GM08714 (cell line): ENCODE measurements at regions not wholly inside any gene's neighbourhood (a gene's known extent, or its start where the extent isn't known, plus 50 kb on each side); places are given as distances from the start of the nearest gene placed in this dataset.

ENCODE experiments used
- H3K4me3 ChIP-seq: fragments of 200-500 bp; sonication (Bioruptor generic); 2 replicates; pipeline ENCODE4 v1.5.1; 2014; ENCODE audit warnings: mild to moderate bottlenecking, low read length, inconsistent platforms
- ZNF274 ChIP-seq: IDR thresholded peaks from 2 replicates; pipeline ENCODE4 v1.6.1; 2012; ENCODE audit warnings: mild to moderate bottlenecking, low read depth, low read length

DNA sequence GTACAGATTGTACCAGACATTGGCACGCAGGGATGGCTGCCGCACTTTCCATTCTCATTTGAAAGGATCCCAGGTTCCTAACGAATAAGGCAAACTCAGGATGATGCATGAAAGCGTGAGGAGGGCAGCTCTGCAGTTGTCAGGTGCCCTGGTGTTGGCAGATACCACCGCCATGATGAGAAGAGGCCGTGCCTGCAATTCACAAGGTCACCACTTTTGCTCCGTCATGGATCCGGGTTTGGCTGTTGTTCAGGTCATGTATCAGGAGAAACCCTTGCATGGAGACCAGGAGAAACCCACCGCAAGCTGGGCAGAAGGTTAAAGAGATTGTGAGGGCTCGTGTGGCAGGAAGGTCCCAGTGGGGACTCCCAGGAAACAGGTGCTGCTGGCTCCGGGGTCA is 233.2 kb downstream of the KLF6 start:
- no peak overlapping the region for H3K4me3 ChIP-seq
- TF ChIP-seq ZNF274: no peak

DNA sequence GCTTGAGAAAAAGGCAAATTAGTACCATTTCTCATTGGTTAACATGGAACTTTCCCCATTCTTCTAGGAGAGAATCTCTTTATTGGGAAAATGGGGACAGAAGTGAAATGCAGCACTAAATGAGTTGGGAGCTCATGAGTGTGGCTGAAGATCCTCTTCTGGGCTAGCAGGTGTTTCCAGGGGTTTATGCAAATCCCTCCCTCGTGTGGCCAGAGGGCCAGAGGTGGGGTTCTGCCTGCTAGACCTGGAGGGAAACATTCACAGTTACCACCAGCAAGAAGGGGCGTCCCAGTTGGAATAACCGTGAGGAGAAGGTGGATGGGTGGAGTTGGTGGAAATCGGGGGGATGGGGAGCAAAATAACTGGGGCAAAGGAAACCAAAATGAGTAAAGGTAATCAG is 235.9 kb downstream of the KLF6 start:
- TF ChIP-seq ZNF274: no peak
- no peak overlapping the region for H3K4me3 ChIP-seq

DNA sequence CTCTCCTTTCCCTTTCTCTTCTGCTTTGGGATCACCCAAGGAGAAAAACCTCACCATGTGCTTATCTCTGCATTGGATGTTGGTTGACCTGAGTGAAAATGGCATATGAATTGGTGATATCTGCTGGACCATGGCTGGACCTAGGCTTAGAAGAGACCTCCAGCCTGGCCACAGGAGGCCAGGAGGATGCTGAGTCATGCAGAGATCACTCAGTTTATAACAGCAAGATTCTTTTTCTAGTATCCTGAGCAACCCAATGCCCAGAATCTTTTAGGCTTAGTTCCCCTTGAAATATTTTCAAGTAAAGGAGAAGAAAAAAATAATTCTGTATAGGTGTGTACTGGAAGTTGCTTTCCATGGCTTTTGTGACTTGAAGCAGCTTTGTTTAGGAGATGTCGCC is 236.3 kb downstream of the KLF6 start:
- no peak for TF ChIP-seq ZNF274
- no peak overlapping the region for H3K4me3 ChIP-seq

DNA sequence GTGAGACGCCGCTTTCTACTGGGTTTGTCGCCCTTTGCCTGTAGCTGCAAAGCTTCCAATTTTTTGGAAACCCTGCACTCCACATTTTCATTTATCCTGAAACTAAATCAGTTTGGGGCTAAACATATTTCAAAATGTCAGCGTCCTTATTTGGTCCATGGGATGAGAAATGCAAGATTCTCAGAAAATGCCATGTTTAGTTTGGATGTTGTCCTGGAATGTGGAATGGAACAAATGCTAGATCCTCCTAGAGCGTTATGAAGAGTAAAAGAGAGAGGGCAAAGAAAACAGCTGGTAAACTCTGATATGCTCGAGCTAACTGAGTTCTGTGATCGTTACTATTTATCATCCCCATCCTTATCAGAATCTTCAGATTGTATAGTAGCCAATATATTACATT is 236.9 kb downstream of the KLF6 start:
- no peak for TF ChIP-seq ZNF274
- no peak overlapping the region for H3K4me3 ChIP-seq

DNA sequence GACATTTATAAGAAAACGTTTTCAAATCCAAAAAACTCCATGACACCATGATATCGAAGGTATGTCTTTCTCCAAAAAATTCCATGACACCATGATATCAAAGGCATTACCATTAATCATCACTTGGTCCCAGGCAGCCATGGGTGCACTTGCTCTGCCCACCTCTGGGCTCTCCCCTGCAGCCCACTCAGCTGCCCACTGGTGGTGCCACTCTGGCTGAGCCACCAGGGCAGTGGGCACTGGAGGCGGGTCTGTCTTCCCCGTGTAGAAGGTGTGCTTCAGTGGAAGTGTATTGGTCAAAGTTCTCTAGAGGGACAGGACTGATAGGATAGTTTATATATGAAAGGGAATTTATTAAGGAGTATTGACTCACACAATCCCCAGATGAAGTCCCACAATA is 240.4 kb downstream of the KLF6 start:
- H3K4me3 ChIP-seq: no peak overlapping the region
- TF ChIP-seq ZNF274: no peak

DNA sequence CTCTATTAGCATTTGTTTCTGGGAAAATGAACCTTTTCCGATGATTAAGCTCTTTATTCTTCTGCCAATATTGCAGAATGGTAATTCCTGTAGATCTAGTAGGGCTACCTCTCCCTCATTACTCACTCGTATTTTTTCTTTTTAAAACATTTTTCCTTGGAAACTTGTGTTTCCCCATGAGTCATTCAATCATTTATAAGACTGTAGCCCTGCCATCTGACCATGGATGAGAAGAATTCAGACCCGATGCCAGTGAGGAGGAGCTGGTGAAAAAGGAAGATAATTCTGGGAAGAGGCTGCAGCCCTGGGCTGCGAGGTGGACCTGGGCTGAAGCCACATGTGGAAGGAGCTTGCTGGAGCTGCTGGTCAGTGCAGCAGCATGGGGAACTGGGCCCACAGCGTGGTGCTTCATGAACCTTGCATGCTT is 242.8 kb downstream of the KLF6 start:
- no peak overlapping the region for H3K4me3 ChIP-seq
- no peak for TF ChIP-seq ZNF274

DNA sequence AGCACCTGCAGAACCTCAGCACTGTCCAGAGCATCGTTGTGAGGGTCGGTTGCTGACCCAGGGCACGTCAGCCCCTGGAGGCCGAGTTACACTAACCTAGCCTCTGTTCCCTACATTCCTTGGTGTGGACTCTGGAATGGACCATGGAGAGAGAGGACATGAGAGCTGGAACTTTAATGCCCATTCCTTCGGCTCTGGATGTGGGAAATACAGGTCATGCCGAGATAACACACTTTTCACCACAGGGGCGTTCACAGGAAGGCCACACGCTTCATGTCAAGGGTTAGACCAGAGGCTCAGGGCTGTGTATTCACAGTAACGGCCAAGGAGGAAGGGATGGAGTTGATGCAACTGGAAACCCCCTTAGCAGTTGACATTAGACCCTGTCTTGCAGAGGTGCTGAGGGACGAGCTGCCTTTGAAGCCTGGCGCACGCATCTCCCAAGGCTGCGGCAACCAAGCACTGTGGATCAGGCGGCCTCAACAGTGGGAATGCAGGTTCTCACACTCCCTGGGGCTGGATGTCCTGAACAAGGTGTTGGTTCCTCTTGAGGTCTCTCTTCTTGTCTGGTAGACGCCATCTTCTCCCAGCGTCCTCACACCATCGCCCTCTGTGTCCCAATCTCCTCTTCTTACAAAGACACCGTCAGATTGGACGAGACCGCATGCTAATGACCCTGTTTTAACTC is 245.2 kb downstream of the KLF6 start:
- H3K4me3 ChIP-seq: no peak overlapping the region
- TF ChIP-seq ZNF274: no peak

DNA sequence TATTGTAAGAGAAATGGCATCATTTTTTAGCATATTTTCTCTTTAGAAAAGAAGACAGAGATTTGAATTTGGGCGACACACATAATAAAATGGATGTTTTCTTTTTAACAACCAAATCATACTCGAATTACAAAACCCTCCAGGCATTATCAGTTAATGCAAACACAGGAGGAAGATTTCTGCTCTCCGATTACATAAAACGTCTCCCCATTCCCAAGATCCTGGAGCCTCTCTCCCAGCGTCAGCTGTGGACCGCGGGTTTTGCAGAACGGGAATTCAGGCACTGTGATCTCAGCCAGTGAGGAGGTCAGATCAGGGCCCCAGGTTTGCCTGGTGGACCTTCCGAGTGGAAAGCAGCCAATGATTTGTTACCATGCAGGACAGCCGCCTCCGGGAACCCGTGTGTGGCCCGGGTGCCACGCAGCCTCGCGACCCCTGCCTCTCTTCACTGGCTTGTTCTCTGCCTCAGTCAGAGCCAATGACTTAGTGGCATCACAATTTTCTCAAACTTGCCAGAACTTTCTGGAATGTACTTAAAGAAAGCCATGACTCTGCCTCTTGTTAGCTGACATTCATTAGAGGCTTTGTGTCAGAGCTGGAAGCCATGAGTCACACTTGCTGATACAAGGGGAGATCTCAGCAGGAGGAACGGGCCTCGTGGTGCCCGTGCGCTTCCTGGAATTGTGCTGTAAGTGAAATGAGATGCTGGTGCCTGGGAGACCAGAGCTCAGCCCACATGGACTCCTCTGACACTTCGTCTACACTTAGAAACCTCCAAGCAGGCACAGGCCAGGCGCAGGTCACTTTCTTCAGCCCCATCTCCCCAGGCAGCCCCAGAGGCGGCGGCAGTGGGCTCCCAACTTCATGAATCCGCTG is 246.1 kb downstream of the KLF6 start:
- no peak for TF ChIP-seq ZNF274
- no peak overlapping the region for H3K4me3 ChIP-seq

DNA sequence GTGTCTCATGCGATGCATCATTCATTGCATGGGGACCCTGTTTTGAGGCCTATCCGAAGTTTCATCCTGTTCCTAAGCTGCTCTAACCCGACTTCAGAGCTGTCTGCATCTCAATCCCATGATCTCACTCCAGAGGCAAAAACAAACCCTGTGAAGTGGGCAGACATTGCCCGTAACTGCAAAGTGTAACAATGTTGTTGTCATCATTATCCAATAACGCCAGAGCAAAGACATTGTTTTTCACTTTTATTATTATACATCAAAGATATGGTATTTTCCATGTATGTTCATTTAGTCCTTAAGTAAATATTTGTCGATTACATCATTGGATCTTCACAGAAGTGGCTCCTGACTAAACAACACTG is 246.7 kb downstream of the KLF6 start:
- no peak overlapping the region for H3K4me3 ChIP-seq

DNA sequence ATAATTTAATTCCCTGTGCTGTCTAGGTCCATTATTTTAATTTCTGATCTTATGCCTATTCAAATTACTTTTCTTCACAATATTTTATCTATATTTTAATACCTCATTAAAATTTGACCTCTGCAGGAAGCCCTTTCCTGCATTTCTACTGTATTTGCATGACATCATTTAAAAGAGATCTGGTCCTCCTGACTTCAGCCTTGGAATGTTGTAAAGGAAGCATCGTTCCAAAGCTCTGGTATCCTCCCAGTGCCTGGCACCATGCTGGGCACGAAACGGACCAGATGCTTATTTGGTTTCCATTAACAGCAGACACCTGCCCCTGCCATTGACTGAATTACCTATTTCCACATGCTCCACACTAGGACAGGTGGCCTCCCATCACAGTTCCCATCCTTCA is 247.5 kb downstream of the KLF6 start:
- no peak for TF ChIP-seq ZNF274
- H3K4me3 ChIP-seq: no peak overlapping the region

More for the DNA sequence above, 246.7 kb downstream of the KLF6 start:
- TF ChIP-seq ZNF274: no peak

DNA sequence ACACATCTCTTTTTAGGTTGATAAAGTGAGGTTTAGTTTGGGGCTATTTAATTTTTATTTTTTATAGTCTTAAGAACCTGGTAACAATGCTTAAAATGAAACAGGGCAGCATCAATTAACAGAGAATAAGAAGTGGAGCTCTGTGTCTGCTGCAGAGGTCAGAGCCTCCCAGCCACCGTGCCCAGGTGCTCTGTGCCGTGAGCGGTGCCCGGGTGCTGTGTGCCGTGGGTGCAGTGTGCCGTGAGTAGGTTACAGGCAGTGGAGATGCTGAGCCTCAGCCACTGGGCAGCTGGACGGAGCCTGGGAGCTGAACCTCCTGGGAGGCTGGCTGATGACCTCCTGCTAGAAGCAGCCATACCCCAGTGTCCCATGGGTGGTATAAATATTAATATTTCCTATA is 250.0 kb downstream of the KLF6 start:
- H3K4me3 ChIP-seq: no peak overlapping the region
- TF ChIP-seq ZNF274: no peak

DNA sequence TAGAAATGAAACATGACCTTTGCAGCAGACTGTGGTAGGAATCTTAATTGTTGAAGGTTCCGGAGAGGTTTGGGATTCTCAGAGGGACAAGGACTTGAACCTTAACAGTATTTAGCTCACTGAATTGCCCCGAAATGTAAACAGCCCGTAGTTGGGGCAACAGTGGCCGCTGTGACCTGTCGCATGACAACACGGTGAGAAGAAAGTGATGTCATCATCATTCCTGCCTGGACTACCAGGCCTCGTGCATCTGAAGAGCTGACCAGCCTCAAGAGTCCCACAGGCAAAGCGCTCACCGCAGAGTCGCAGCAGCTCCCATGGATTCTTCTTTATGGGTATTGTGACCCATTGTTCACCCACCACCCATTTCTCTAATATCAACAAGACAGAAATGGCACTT is 250.6 kb downstream of the KLF6 start:
- H3K4me3 ChIP-seq: no peak overlapping the region
- TF ChIP-seq ZNF274: no peak

DNA sequence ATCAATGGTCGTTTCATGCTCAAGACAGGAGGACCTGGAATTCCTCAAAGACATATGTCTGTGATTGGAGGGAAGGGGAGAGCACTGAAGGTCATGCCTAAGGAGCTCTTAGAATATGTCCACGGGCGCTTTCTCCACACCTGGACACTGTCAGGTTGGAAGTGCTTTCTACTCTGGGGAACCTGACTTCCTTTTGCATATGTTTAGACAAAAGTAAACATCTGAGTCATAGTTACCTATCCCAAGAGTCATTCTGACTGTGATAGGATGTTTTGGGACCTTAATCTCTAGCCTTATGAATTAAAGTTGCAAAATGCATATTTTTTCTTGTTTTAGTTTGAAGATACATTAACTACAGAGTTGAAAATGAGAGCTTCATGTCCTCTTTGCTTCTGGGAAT is 251.7 kb downstream of the KLF6 start:
- TF ChIP-seq ZNF274: no peak
- H3K4me3 ChIP-seq: no peak overlapping the region

DNA sequence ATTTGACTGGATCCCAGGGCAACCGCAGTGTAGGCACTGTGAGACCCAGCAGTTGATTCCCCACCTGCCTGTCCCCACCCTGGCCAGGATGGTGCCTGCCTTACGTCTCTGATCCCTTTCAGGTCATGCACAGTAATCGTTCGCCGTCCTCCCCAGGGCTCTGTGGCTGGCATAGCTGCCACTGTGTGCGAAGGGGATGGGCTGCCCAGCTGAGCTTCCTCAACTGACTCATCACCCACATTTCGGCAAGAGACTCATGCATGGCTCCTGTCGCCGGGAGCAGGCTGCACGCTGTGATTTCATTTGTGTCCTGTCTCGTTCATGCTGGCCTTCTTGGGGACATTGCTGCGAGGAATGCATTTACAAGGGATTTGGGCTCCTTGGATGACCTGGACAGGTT is 252.4 kb downstream of the KLF6 start:
- H3K4me3 ChIP-seq: no peak overlapping the region
- TF ChIP-seq ZNF274: no peak

DNA sequence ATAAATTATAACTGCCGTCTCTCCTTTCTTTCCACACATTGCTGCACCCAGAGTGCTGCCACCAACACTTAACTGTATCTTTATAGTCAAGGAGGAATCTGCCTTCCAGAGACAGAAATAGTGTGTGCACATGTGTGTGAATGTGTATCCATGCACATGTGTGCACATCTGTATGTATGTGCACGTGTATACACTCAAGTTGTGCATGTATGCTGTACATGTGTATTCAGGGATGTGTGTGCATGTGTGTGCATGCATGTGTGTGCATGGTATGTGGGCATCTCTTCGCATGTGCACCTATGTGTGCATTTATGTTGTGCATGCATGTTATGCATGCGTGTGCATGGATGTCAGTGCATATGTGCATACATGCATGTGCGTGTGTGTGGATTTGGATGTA is 253.3 kb downstream of the KLF6 start:
- no peak for TF ChIP-seq ZNF274
- no peak overlapping the region for H3K4me3 ChIP-seq
